Neural progenitor cell (in vitro differentiated cells): ENCODE measurements at regions not wholly inside any gene's neighbourhood (a gene's known extent, or its start where the extent isn't known, plus 50 kb on each side); places are given as distances from the start of the nearest gene placed in this dataset.

Source experiments
- CTCF ChIP-seq: fragments of 200-600 bp; sonication (generic); IDR thresholded peaks from 2 replicates; pipeline ENCODE4 v1.5.1; 2017; ENCODE audit warnings: antibody characterized with exemption, mild to moderate bottlenecking
- EZH2phosphoT487 ChIP-seq: fragments of 200-600 bp; sonication (generic); IDR thresholded peaks from 2 replicates; pipeline ENCODE4 v1.6.1; 2017; ENCODE audit warnings: antibody characterized with exemption

GRCh38 chr22:48827268-48827846 lies 1000.3 kb downstream of the BRD1 start:
- TF ChIP-seq CTCF: no peak
- no peak for TF ChIP-seq EZH2phosphoT487
